HG03196 (cell line): ENCODE measurements at regions not wholly inside any gene's neighbourhood (a gene's known extent, or its start where the extent isn't known, plus 50 kb on each side); places are given as distances from the start of the nearest gene placed in this dataset.

Experiments
- ATAC-seq: cut with Tn5 transposase; IDR thresholded peaks from one replicate; pipeline ENCODE4 v1.9.1; 2021; ENCODE audit not compliant: unreplicated experiment

DNA sequence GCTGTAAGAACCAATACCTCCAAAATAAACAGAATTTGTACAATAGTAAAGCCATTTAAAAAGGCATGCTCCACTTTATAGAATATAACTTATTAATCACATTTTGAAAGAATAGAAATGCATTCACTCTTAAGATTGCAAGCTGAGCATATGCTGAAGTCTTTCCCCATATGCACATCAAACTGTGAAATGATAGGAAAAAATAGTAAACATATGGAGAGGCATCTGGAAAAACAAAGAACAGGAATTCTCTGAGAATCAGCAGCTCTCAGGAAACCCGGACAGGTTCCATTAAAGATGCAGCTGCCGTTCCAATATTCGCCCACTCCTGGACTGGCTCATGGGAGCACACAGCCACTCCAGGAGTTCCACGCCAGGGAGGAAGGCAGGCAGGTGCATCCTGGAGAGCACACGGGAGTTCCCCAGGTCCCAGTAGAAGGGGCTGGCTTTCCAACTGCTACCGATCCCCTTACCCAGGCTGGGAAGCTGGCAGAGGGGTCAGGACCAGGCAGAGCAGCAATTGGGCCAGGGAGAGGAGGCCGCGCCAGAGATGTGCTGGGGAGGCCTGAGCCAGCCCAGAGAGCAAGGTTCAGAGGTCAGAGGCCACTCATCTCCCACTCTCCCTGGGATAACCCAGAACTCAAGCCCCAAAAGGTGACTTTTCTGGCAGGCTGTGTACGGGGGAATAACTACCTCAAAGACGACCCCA, 111.1 kb downstream of the DLL1 start:
- no peak for ATAC-seq

DNA sequence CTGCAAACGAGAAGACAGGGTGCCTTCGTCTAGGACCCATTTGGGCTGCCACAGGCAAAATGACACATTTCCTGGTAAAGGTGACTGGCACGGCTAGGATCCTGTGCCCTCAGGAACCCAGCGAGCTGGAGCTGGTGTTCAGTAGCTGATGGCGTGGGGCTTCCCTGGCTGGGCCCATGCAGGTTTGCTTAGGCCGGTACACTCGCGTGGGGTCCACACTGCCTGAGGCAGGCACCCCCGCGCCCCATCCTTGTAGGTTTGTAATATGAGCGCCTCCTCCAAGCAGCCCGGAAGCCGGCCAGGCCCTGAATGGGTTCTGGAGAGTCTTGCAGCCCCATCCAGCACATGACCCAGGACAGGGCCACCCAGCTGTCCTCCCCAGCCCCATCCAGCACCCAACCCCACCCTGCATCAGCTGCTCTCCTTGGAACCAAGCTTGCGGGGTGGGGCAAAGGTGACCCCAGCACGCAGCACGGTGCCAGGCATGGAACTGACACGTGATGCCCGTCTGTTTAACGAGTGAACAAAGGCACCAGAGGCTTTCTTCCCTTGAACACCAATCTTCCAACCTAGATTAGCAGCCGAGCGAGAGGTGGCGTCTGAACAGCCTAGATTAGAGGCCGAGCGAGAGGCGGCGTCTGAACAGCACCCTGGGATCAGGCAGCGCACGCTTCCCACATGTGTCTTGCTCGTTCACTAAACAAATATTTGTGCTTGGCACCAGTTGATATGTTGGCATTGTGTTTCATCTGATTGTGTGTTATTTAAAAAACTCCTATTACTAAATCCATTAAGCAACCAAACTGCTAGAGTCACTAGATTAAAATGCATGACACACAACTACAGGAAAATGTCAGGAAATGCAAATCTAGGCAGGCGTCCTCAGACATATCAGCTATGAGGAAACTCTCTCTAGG, 112.1 kb downstream of the DLL1 start:
- no peak for ATAC-seq

DNA sequence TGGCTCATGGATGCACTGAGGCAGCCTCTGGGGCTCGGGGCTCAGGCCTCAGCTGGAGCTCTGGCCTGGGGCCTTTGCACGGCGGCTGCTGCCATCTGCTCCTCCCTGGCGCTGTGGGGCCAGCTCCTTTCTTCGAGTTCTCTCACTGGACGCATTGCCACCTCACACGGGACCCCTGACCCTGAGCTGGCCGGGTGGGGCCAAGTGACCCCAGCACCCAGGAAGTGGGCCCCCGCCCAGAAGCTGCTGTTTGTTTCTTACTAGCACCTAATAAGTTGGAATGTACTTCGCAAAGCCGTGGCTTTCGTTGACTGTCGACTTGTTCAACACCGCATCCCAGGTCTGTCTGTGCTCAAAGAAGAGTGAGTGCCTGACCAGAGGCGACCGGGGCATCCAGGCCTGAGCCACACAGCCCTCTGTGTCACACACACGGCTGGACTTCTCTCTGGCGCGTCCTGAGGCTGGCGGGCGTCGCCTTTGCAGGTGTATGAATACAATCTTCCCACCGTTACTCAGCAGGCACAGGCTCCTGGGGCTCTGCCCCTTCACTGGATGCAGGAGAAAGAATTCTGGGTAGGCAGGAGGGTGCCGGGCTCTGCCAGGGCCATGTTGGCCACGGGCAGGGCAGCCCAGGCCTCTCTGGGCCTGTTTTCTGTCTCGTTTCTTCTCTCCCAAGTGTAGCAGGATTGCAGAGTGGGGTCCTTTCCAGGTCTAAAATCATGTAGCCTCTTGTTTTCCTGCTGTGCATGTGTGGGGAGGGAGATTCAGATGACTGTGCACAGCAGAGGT, 112.9 kb downstream of the DLL1 start:
- no peak for ATAC-seq

- ATAC-seq = no peak
Observed at GRCh38 chr6:170176898-170177771, 113.7 kb downstream of the DLL1 start.

DNA sequence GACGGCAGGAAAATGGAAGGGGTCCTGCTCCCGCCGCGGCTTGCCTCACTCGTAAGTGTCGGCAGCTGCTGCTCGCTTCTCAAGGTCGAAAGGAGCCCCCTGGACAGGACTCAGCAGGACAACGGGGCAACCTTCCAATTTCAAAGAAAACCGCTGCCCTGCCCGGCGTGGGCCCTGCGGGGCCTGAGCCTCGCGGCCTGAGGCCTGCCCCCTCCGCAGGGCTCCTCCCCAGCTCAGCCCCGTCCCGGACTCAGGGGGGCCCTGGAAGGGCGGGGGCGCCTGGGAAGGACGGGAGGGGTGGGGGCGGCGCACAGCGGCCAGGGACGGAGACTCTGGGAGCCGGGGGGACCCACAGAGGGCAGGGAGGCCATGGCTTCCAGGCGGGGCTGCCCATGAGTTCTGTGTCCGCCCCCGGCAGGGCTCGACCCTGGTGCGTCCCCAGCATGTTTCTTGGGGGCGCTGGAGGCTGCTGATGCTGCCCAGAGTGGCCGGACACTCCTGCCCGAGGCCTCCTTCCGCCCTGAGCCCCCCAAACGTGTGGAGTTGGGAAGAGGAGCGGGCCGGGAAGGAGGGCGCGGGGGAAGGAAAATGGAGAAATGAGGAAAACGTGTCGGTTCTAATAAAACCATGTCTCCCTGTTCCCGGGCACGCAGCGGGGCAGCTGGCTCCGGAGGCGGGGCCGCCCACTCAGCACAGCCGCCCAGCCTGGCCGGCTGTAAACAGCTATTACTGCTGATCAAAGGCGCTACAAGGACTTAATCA, 114.6 kb downstream of the DLL1 start:
- no peak for ATAC-seq

DNA sequence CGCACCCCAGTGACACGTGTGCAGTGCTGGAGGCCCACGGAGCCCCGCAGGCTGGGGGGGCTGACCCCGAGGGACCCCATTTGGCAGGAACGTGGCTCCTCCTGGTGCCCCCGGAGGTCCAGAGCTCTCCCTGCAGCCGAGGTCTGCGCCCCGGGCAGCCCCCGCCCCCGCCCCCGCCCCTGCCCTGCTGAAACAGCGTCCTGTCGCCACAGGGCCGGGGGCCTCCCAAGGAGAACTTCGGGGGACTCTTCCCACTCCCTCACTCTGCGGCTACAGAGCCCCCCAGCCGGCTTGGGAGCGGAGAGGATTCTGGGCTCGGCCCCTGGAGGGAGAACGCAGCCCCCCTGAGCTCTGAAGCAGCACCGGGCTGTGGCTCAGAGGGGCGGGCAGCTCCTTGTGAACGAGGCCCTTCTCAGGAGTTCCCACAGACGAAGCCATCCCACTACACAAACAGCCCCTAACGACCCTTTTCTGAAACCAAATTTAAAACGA, 115.2 kb downstream of the DLL1 start:
- no peak for ATAC-seq

- no peak for ATAC-seq
Observed at GRCh38 chr6:170174771-170175643, 115.9 kb downstream of the DLL1 start.

GRCh38 chr6:170174124-170174770, 116.6 kb downstream of the DLL1 start:
- no peak for ATAC-seq

DNA sequence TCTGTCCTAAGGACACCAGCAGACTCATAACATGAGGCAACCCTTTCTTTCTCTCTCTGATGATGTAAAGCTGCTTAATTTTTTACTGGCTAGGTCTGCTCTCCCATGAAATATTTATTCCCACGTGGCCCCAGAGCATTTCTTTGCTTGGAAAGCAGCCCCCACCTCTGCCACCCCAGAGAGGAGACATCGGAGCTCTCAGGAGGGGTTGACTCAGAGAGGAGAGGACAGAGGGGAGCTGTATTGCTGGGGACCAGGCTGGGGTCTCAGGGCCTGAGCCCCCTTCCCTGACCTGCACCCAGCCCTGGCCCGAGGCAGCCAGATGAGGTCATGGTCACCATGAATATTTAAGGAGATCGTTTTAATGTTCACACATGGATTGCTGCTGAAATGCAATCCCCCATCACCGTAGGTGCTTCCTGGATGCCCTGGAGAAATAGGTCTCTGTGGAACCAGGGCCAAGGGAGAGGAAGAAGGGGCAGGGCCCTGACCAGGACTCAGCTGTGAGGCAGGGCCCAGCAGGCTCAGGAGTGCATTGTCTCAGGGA, 117.5 kb downstream of the DLL1 start:
- ATAC-seq = no peak

DNA sequence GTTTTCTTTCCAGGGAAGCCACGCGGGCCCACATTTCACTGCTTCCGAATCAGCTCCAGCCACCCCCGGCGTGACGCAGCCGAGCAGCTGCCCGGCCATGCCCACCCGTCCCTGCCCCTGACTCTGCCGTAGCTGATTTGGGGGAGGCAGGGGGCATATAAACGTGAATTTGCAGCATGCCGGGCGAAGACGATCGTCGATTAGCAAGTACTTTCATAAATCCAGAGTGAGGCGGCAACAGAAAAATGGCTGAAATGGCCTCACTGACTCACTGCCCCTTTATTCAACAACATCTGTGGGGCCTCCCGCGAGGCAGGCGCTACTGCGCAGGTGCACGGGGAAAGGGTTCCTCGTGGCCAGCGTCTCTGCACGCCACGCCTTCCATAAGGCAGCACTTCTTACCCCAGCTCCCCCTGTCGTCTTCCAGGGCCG, 118.0 kb downstream of the DLL1 start:
- no peak for ATAC-seq

GRCh38 chr6:170172392-170172791, 118.5 kb downstream of the DLL1 start:
- ATAC-seq = no peak

- no peak for ATAC-seq
Observed at GRCh38 chr6:170167657-170168159, 123.2 kb downstream of the DLL1 start.

GRCh38 chr6:170166511-170167122, 124.3 kb downstream of the DLL1 start:
- ATAC-seq = no peak

DNA sequence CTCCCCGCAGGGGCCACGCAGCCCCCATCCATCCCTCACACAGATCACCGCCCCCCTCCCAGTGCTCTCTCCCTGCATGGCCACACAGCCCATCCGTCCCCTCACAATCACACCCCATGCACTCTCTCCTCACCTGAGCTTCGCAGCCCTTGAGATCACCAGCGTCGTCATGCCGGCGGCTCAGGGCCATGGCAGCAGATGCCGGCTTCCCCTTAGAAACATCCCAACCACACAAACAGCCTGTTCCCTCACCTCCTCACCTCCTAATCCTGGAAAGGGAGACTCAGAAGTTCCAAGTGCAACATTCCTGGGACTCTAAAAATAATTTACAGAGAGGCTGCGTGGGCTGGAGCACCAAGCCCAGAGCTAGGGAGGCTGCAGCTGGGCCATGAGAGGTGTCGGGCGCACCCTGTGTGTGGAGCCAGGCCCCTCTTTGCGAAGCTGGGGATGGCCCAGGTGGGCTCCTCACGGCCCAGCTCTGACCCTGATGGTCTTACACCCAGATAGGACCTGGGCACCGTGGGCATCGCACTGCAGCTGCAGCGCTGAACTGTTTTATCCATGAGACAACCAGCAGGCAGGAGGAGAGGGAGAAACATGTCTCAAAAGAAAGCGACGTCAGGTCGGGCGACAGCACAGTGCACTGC, 125.3 kb downstream of the DLL1 start:
- ATAC-seq = no peak

DNA sequence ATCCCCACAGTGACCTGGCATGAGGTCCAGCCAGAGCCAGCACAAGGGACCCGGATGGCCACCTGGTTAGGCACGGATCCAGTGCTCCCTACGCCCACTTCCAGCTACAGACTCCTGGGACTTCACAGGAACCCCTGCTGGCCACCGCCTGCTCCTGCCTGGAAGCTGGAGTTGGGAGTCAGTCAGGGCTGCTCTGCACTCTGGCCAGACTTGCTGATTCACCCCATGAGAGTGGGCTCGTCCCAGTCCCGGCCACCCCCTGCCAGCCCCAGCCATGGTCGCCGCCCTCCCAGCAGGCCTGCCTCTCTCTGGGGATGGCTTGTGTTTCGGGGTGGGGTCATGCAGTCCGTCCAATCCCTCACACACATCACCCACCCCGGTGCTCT, 125.8 kb downstream of the DLL1 start:
- no peak for ATAC-seq

- no peak for ATAC-seq
Observed at GRCh38 chr6:170164271-170164900, 126.5 kb downstream of the DLL1 start.
